ENCODE measurements at regions not wholly inside any gene's neighbourhood (a gene's known extent, or its start where the extent isn't known, plus 50 kb on each side); places are given as distances from the start of the nearest gene placed in this dataset.

DNA sequence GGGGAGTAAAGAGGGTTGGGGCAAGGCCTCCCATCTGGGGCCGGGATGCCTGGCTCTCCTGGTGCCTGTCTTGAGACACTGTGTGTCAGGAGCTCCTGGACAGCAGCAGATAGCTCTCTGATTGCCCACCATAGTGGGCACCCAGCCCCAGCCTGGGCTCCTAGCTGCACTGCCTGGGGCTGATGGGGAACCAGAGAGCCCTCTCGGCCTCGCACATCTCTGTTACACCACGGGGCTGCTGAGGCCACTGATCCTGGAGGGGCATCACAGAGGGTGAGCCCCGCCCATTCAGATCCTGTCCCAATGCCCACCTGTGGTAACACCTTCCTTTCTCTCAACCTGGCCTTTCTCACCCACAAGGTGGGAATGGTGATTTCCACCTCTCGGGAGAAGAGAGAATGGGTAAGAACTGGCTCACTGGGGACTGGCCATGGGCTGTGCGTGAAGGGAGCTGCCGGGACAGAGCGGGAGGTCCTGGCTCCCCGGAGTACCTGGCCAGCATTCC is 135.9 kb downstream of the URI1 start:
- Histone ChIP-seq H3K4me1 (replicated peaks; ENCODE audit: insufficient read depth) (no peaks in the 10 kb centered on the region), H3K27ac (no peak overlapping the region), H3K4me3 (no peak overlapping the region), H3K4me2 (no peak overlapping the region), H2AFZ (no peak overlapping the region), H3K79me2 (ENCODE audit: low read depth) (no peaks in the 10 kb centered on the region), H3K36me3 (ENCODE audit: low read depth) (no peaks in the 10 kb centered on the region), H4K20me1 (ENCODE audit: insufficient read depth) (no peaks in the 10 kb centered on the region), H3K9me3 (ENCODE audit: insufficient read depth, low read depth) (no peaks in the 10 kb centered on the region), H3F3A (ENCODE audit: insufficient read depth, low read depth) (no peaks in the 10 kb centered on the region), H3K9me2 (ENCODE audit: insufficient read depth) (no peaks in the 10 kb centered on the region), H3K27me3 (ENCODE audit: insufficient read depth, low read depth) (peaks cover 96% of the 10 kb centered on the region)
- POLR2A ChIA-PET (ENCODE audit: unreplicated experiment), result no interaction called here
- TF ChIP-seq EZH2 (IDR thresholded peaks at IDR 0.05; ENCODE audit: low read depth), result no peak
- TF ChIP-seq, protein P1, sequence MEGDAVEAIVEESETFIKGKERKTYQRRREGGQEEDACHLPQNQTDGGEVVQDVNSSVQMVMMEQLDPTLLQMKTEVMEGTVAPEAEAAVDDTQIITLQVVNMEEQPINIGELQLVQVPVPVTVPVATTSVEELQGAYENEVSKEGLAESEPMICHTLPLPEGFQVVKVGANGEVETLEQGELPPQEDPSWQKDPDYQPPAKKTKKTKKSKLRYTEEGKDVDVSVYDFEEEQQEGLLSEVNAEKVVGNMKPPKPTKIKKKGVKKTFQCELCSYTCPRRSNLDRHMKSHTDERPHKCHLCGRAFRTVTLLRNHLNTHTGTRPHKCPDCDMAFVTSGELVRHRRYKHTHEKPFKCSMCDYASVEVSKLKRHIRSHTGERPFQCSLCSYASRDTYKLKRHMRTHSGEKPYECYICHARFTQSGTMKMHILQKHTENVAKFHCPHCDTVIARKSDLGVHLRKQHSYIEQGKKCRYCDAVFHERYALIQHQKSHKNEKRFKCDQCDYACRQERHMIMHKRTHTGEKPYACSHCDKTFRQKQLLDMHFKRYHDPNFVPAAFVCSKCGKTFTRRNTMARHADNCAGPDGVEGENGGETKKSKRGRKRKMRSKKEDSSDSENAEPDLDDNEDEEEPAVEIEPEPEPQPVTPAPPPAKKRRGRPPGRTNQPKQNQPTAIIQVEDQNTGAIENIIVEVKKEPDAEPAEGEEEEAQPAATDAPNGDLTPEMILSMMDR (conservative IDR thresholded peaks at IDR 0.05), result no peak
- intact Hi-C loops (cut with micrococcal nuclease; ENCODE audit: unreplicated experiment), result no loop called here
- CTCF ChIA-PET, result no interaction called here
- DNase-seq, result no peak
- no TSS peak for BruUV-seq (replicated peaks)

DNA sequence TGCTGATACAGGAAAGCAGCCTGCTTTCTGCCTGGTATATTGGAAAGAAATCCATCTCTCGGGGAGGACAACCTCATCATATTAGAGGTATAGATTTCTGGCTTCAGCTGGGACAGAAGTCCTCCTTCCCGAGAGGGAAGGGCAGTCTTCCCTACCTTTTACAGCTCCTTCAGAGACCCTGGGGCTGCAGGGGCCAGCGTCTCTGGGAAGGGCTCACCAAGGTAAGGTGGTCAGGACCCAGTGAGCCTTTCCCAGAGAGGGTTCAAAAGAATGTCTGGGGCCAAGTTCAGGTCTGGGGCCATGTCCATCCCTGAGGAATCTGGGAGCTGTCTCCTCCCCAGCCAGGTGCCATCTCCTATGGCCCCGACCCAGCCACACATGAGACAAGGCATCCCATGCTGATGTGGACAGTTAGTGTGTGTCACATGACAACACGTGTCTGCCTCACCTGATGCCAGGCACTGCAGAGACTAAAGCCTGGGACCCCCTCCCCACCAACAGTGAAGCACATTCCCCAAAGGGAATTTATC is 136.4 kb downstream of the URI1 start:
- POLR2A ChIA-PET (ENCODE audit: unreplicated experiment), result no interaction called here
- H3K4me2 ChIP-seq, result no peak overlapping the region
- no peaks in the 10 kb centered on the region for H3K4me1 ChIP-seq (replicated peaks; ENCODE audit: insufficient read depth)
- H3K9me2 ChIP-seq (ENCODE audit: insufficient read depth), result no peaks in the 10 kb centered on the region
- H3K36me3 ChIP-seq (ENCODE audit: low read depth), result no peaks in the 10 kb centered on the region
- H4K20me1 ChIP-seq (ENCODE audit: insufficient read depth), result no peaks in the 10 kb centered on the region
- no peak overlapping the region for H3K4me3 ChIP-seq
- H3F3A ChIP-seq (ENCODE audit: insufficient read depth, low read depth), result no peaks in the 10 kb centered on the region
- BruUV-seq (replicated peaks), result no TSS peak
- peaks cover 96% of the 10 kb centered on the region for H3K27me3 ChIP-seq (ENCODE audit: insufficient read depth, low read depth)
- H2AFZ ChIP-seq, result no peak overlapping the region
- no peak overlapping the region for H3K27ac ChIP-seq
- no peak for DNase-seq
- H3K79me2 ChIP-seq (ENCODE audit: low read depth), result no peaks in the 10 kb centered on the region
- TF ChIP-seq, protein P1 (conservative IDR thresholded peaks at IDR 0.05), result no peak
- no peak for TF ChIP-seq EZH2 (IDR thresholded peaks at IDR 0.05; ENCODE audit: low read depth)
- CTCF ChIA-PET, result no interaction called here
- intact Hi-C loops (cut with micrococcal nuclease; ENCODE audit: unreplicated experiment), result no loop called here
- H3K9me3 ChIP-seq (ENCODE audit: insufficient read depth, low read depth), result no peaks in the 10 kb centered on the region

DNA sequence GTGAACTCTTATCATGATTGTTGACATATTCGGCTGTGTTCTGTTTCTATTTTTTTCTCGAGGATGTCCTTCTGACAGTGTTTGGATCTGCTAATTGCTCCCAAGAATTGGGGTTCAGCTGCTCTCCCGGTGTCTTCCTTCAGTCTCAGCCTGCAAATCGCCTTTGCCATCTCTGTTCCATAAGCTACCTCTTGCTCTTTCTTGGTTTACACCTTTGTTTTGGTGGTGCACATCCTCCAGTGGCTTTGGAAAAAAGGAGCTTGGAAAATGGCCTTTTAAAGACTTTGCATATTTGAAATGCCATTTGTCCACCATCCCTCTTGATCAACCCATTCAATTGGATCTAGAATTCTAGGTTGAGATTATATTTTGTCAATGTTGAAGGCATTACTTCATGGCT is 137.2 kb downstream of the URI1 start:
- Histone ChIP-seq H3F3A (ENCODE audit: insufficient read depth, low read depth) (no peaks in the 10 kb centered on the region), H3K79me2 (ENCODE audit: low read depth) (no peaks in the 10 kb centered on the region), H3K4me2 (no peak overlapping the region), H3K9me2 (ENCODE audit: insufficient read depth) (no peaks in the 10 kb centered on the region), H4K20me1 (ENCODE audit: insufficient read depth) (no peaks in the 10 kb centered on the region), H2AFZ (no peak overlapping the region), H3K36me3 (ENCODE audit: low read depth) (no peaks in the 10 kb centered on the region), H3K9me3 (ENCODE audit: insufficient read depth, low read depth) (no peaks in the 10 kb centered on the region), H3K4me3 (no peak overlapping the region), H3K27ac (no peak overlapping the region), H3K27me3 (ENCODE audit: insufficient read depth, low read depth) (peaks cover 96% of the 10 kb centered on the region), H3K4me1 (replicated peaks; ENCODE audit: insufficient read depth) (no peaks in the 10 kb centered on the region)
- ChIA-PET CTCF (no interaction called here), POLR2A (ENCODE audit: unreplicated experiment) (no interaction called here)
- no TSS peak for BruUV-seq (replicated peaks)
- intact Hi-C loops (cut with micrococcal nuclease; ENCODE audit: unreplicated experiment), result no loop called here
- TF ChIP-seq, protein P1 (conservative IDR thresholded peaks at IDR 0.05), result no peak
- TF ChIP-seq EZH2 (IDR thresholded peaks at IDR 0.05; ENCODE audit: low read depth), result no peak
- no peak for DNase-seq
